ENCODE measurements at regions not wholly inside any gene's neighbourhood (a gene's known extent, or its start where the extent isn't known, plus 50 kb on each side); places are given as distances from the start of the nearest gene placed in this dataset.

DNA sequence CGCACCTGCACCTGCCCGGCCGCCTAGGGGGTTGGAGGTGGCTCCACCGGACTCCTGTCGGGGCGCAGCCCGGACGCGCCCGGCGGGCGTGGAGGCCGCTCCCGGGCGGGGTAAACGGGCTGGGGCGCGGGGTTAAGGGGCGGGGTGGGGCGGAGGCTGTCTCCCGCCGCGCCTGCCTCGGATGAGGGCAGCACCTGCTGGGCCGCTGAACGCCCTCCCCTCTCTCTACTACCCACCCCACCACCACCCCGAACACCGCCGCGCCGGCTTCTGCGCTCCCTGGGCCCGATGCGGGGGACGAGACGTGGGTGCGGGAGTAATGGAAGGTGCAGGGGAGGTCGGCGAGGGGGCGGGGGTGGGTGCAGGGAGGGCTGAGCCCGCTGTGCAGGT lies 224.8 kb upstream of the ID2 start:
- no peaks in the 10 kb centered on the region for H3K9me3 ChIP-seq (ENCODE audit: control insufficient read depth in 1 of 2, insufficient read depth in 1 of 2, low read depth in 1 of 2, low read length in 2 of 2)
- no TSS peak for BruUV-seq (replicated peaks)
- ChIA-PET RAD21 (ENCODE audit: low non-redundant PET in 1 of 2, low total read pairs in 2 of 2, uncharacterized antibody in 2 of 2, unreplicated experiment in 2 of 2) (no interaction called here), POLR2A (no interaction called here), CTCF (no interaction called here)
- TF ChIP-seq MAX (IDR thresholded peaks at IDR 0.05), result no peak
- TF ChIP-seq CEBPB (IDR thresholded peaks at IDR 0.05; ENCODE audit: low read depth), result no peak
- no peak for TF ChIP-seq CTCF (IDR thresholded peaks at IDR 0.05 in 2 of 3, conservative IDR thresholded peaks at IDR 0.05 in 1 of 3; ENCODE audit: borderline replicate concordance in 1 of 3, insufficient read depth in 1 of 3, low read depth in 2 of 3, low read length in 2 of 3)
- no peak for TF ChIP-seq FOSL1 (IDR thresholded peaks at IDR 0.05; ENCODE audit: low read depth)
- TF ChIP-seq EZH2 (IDR thresholded peaks at IDR 0.05), result no peak
- TF ChIP-seq REST (IDR thresholded peaks at IDR 0.05; ENCODE audit: low read depth), result no peak
- TF ChIP-seq TCF7L2 (IDR thresholded peaks at IDR 0.05; ENCODE audit: borderline replicate concordance, extremely low read depth, insufficient read depth, insufficient read length), result no peak
- TF ChIP-seq, protein P1, sequence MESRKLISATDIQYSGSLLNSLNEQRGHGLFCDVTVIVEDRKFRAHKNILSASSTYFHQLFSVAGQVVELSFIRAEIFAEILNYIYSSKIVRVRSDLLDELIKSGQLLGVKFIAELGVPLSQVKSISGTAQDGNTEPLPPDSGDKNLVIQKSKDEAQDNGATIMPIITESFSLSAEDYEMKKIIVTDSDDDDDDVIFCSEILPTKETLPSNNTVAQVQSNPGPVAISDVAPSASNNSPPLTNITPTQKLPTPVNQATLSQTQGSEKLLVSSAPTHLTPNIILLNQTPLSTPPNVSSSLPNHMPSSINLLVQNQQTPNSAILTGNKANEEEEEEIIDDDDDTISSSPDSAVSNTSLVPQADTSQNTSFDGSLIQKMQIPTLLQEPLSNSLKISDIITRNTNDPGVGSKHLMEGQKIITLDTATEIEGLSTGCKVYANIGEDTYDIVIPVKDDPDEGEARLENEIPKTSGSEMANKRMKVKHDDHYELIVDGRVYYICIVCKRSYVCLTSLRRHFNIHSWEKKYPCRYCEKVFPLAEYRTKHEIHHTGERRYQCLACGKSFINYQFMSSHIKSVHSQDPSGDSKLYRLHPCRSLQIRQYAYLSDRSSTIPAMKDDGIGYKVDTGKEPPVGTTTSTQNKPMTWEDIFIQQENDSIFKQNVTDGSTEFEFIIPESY (IDR thresholded peaks at IDR 0.05; ENCODE audit: extremely low read depth, insufficient replicate concordance, low read length), result no peak
- TF ChIP-seq JUND (IDR thresholded peaks at IDR 0.05), result no peak
- TF ChIP-seq CBX3 (IDR thresholded peaks at IDR 0.05; ENCODE audit: low read depth), result no peak
- TF ChIP-seq EGR1 (IDR thresholded peaks at IDR 0.05; ENCODE audit: low read depth), result no peak
- TF ChIP-seq POLR2AphosphoS5 (IDR thresholded peaks at IDR 0.05; ENCODE audit: low read depth, low read length), result no peak
- TF ChIP-seq SP1 (IDR thresholded peaks at IDR 0.05; ENCODE audit: low read depth), result no peak
- no peak for TF ChIP-seq ELF1 (IDR thresholded peaks at IDR 0.05; ENCODE audit: borderline replicate concordance, low read depth)
- no peak for TF ChIP-seq EZH2phosphoT487 (IDR thresholded peaks at IDR 0.05; ENCODE audit: borderline replicate concordance)
- TF ChIP-seq SIN3A (IDR thresholded peaks at IDR 0.05; ENCODE audit: low read depth), result no peak
- no peak for TF ChIP-seq ZFX (IDR thresholded peaks at IDR 0.05)
- no peak overlapping the region for H3K27ac ChIP-seq (ENCODE audit: low read depth, low read length)
- no peak overlapping the region for H3K4me2 ChIP-seq (ENCODE audit: low read length)
- H3K27me3 ChIP-seq (ENCODE audit: insufficient read depth, low read length), result no peaks in the 10 kb centered on the region
- no peak overlapping the region for H2AFZ ChIP-seq (ENCODE audit: low read depth, low read length, poor library complexity, severe bottlenecking)
- H3K36me3 ChIP-seq (ENCODE audit: control insufficient read depth in 1 of 2, insufficient read depth in 2 of 2, low read length in 2 of 2), result no peaks in the 10 kb centered on the region
- no peak overlapping the region for H3K9ac ChIP-seq (ENCODE audit: low read length)
- H3K9me2 ChIP-seq (ENCODE audit: insufficient read depth), result no peaks in the 10 kb centered on the region
- H3K4me3 ChIP-seq (replicated peaks in 1 of 2; ENCODE audit: low read depth in 1 of 2, low read length in 2 of 2), result no peak overlapping the region
- DNase-seq (ENCODE audit: low read depth, low spot score) (no peak), ATAC-seq (no peak)
- H3K79me2 ChIP-seq (ENCODE audit: insufficient read depth, low read length), result no peaks in the 10 kb centered on the region
- H3K4me1 ChIP-seq (ENCODE audit: control insufficient read depth in 1 of 2, insufficient read depth in 2 of 2, low read length in 2 of 2), result peaks cover 0 to 21% of the 10 kb centered on the region in 2 experiments; a peak in 2 of 4 replicates
- no peaks in the 10 kb centered on the region for H4K20me1 ChIP-seq (ENCODE audit: insufficient read depth)
- intact Hi-C loops (cut with micrococcal nuclease), result no loop called here
